Keratinocyte (primary cell): ENCODE measurements at regions not wholly inside any gene's neighbourhood (a gene's known extent, or its start where the extent isn't known, plus 50 kb on each side); places are given as distances from the start of the nearest gene placed in this dataset.

Source experiments
- DNase-seq: peaks from one replicate; pipeline ENCODE4 v3.0.0-alpha.2; 2011; ENCODE audit warnings: low read depth, missing footprints, low spot score
- FAIRE-seq: peaks from 2 replicates; lab custom pipeline; 2011; peaks lifted over from hg19 to GRCh38; lab: Jason Lieb, UNC
- H2AFZ ChIP-seq: 2 replicates; pipeline ENCODE4 v1.6.0; 2012; ENCODE audit warnings: low read length, control low read depth, inconsistent platforms; ENCODE audit not compliant: control insufficient read depth
- H3K27ac ChIP-seq: 2 replicates; pipeline ENCODE4 v1.5.1; 2011; ENCODE audit warnings: low read length; ENCODE audit not compliant: control insufficient read depth, insufficient read depth
- H3K27me3 ChIP-seq: 3 replicates; pipeline ENCODE4 v1.6.0; 2011; ENCODE audit warnings: low read length; ENCODE audit not compliant: control insufficient read depth, insufficient read depth; ENCODE audit errors: extremely low read depth
- H3K36me3 ChIP-seq, 2 experiments: 2 replicates in 1 of 2; 3 replicates in 1 of 2; pipeline ENCODE4 v1.5.1; 2011; ENCODE audit warnings: low read length in 2 of 2, mild to moderate bottlenecking in 1 of 2; ENCODE audit not compliant: control insufficient read depth in 2 of 2, insufficient read depth in 2 of 2; ENCODE audit errors: extremely low read depth in 1 of 2
- H3K4me1 ChIP-seq: 3 replicates; pipeline ENCODE4 v1.5.1; 2011; ENCODE audit warnings: low read length; ENCODE audit not compliant: control insufficient read depth, insufficient read depth; ENCODE audit errors: extremely low read depth
- H3K4me2 ChIP-seq: 3 replicates; pipeline ENCODE4 v1.6.0; 2011; ENCODE audit warnings: low read depth, low read length; ENCODE audit not compliant: control insufficient read depth, insufficient read depth; ENCODE audit errors: extremely low read depth
- H3K4me3 ChIP-seq, 3 experiments: fragments of 200-600 bp in 1 of 3; sonication (generic) in 1 of 3; 2 replicates in 2 of 3; 3 replicates in 1 of 3; pipeline ENCODE4 v1.5.1; 2011 to 2016; ENCODE audit warnings: low read length in 3 of 3, mild to moderate bottlenecking in 3 of 3, control low read depth in 2 of 3, inconsistent platforms in 1 of 3, low read depth in 1 of 3, mixed read lengths in 1 of 3, mixed run types in 1 of 3, moderate library complexity in 1 of 3; ENCODE audit not compliant: control insufficient read depth in 2 of 3, insufficient read depth in 2 of 3; ENCODE audit errors: extremely low read depth in 1 of 3
- H3K79me2 ChIP-seq: 2 replicates; pipeline ENCODE4 v1.6.0; 2012; ENCODE audit warnings: low read length; ENCODE audit not compliant: control insufficient read depth, insufficient read depth
- H3K9ac ChIP-seq: 3 replicates; pipeline ENCODE4 v1.6.0; 2011; ENCODE audit warnings: low read length; ENCODE audit not compliant: control insufficient read depth, insufficient read depth; ENCODE audit errors: extremely low read depth
- H3K9me1 ChIP-seq: 3 replicates; pipeline ENCODE4 v1.6.0; 2011; ENCODE audit warnings: low read length; ENCODE audit not compliant: control insufficient read depth, insufficient read depth; ENCODE audit errors: extremely low read depth
- H3K9me3 ChIP-seq: 2 replicates; pipeline ENCODE4 v1.5.1; 2012; ENCODE audit warnings: low read depth, low read length; ENCODE audit not compliant: control insufficient read depth
- H4K20me1 ChIP-seq: 3 replicates; pipeline ENCODE4 v1.6.0; 2011; ENCODE audit warnings: low read length; ENCODE audit not compliant: control insufficient read depth, insufficient read depth; ENCODE audit errors: extremely low read depth
- EZH2 ChIP-seq: IDR thresholded peaks from one replicate; pipeline ENCODE4 v1.6.1; 2012; ENCODE audit warnings: inconsistent platforms, mild to moderate bottlenecking, low read length, moderate library complexity
- dilution Hi-C: fragments of 300-500 bp; cut with MboI; formaldehyde crosslinking; loops from one replicate; pipeline ENCODE4 v1.7.0; 2020; ENCODE audit warnings: low sequenced_read_pairs; ENCODE audit not compliant: extremely low pct_ligation_motif_present
- TF ChIP-seq, protein P1 (sequence below), 3 experiments: IDR thresholded peaks in 1 of 3; conservative IDR thresholded peaks in 1 of 3; optimal IDR thresholded peaks in 1 of 3; 2 replicates in 2 of 3; 3 replicates in 1 of 3; pipeline versions ENCODE3 to v1.5.1; 2011; ENCODE audit warnings: low read length in 3 of 3, mild to moderate bottlenecking in 3 of 3, moderate library complexity in 2 of 3, control low read depth in 1 of 3, inconsistent platforms in 1 of 3; ENCODE audit not compliant: insufficient read depth in 2 of 3; ENCODE audit errors: extremely low read depth in 1 of 3

DNA sequence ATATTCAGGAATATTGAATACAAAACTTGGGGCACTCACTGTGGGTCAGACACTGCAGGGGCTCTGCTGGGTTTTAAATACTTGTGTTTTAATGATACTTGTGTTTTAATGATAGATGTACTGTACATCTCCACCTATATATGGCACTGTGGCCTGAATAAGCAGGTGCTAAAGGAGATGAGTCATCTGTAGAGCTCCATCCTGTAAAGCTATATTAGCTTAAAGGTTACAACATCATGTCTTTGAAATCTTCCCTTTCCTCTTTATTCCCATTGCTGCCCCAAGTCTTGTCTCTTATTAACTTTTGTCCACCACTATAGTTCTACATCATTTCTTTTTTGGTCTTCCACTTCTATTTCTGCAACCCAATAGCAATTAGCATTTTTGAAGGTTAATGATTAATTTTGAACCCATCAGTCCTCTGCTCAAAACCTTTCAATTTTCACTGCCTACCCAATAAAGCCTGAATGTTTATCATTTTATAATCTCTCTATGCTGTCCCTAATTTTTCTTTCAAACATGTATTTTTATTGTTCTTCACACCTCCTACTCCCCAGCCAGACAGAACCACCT lies 113.3 kb upstream of the PTGFR start:
- TF ChIP-seq, protein P1, sequence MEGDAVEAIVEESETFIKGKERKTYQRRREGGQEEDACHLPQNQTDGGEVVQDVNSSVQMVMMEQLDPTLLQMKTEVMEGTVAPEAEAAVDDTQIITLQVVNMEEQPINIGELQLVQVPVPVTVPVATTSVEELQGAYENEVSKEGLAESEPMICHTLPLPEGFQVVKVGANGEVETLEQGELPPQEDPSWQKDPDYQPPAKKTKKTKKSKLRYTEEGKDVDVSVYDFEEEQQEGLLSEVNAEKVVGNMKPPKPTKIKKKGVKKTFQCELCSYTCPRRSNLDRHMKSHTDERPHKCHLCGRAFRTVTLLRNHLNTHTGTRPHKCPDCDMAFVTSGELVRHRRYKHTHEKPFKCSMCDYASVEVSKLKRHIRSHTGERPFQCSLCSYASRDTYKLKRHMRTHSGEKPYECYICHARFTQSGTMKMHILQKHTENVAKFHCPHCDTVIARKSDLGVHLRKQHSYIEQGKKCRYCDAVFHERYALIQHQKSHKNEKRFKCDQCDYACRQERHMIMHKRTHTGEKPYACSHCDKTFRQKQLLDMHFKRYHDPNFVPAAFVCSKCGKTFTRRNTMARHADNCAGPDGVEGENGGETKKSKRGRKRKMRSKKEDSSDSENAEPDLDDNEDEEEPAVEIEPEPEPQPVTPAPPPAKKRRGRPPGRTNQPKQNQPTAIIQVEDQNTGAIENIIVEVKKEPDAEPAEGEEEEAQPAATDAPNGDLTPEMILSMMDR (optimal IDR thresholded peaks at IDR 0.05 in 1 of 3, IDR thresholded peaks at IDR 0.05 in 1 of 3, conservative IDR thresholded peaks at IDR 0.05 in 1 of 3; ENCODE audit: extremely low read depth in 1 of 3, insufficient read depth in 2 of 3, low read length in 3 of 3), result no peak
- dilution Hi-C loops, result no loop called here
- DNase-seq, result no peak

DNA sequence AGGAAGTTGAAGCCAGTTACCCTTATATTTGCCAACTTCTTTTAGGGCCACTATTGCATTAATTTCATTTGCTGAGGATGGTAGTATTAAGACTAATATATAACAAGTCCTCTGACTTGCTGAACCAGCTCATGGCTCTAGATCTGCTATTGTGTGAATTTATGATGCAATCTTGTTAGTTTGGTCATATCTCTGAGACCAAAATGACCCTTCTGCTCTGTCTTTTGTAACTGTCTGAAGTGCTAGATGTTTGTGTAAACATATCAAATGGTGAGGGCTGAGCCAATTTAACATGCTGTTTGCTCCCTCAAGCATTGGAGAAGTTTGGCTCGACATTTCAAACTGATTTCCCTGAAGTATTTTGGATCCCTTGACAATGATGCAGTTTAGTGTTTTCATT lies 106.9 kb upstream of the PTGFR start:
- FAIRE-seq (no peak), DNase-seq (no peak)
- Histone ChIP-seq H3K79me2 (no peaks in the 10 kb centered on the region), H3K36me3 (no peaks in the 10 kb centered on the region), H3K9me3 (no peaks in the 10 kb centered on the region), H2AFZ (no peak overlapping the region), H4K20me1 (no peaks in the 10 kb centered on the region), H3K4me3 (no peak overlapping the region), H3K9me1 (no peaks in the 10 kb centered on the region), H3K9ac (no peak overlapping the region), H3K27me3 (no peaks in the 10 kb centered on the region), H3K27ac (no peak overlapping the region), H3K4me1 (no peaks in the 10 kb centered on the region), H3K4me2 (no peak overlapping the region)
- dilution Hi-C loops, result no loop called here
- TF ChIP-seq EZH2, result no peak
- TF ChIP-seq, protein P1 (optimal IDR thresholded peaks at IDR 0.05 in 1 of 3, IDR thresholded peaks at IDR 0.05 in 1 of 3, conservative IDR thresholded peaks at IDR 0.05 in 1 of 3; ENCODE audit: extremely low read depth in 1 of 3, insufficient read depth in 2 of 3, low read length in 3 of 3), result no peak

More for the DNA sequence above, 113.3 kb upstream of the PTGFR start:
- Histone ChIP-seq H3K9me1 (no peaks in the 10 kb centered on the region), H3K4me3 (no peak overlapping the region), H3K27me3 (no peaks in the 10 kb centered on the region), H4K20me1 (no peaks in the 10 kb centered on the region), H3K4me1 (no peaks in the 10 kb centered on the region), H3K36me3 (no peaks in the 10 kb centered on the region), H2AFZ (no peak overlapping the region), H3K79me2 (no peaks in the 10 kb centered on the region), H3K27ac (no peak overlapping the region), H3K4me2 (no peak overlapping the region), H3K9ac (no peak overlapping the region), H3K9me3 (no peaks in the 10 kb centered on the region)
- FAIRE-seq, result no peak
